GM21737 (cell line): ENCODE measurements at regions not wholly inside any gene's neighbourhood (a gene's known extent, or its start where the extent isn't known, plus 50 kb on each side); places are given as distances from the start of the nearest gene placed in this dataset.

ENCODE experiments used
- ATAC-seq: cut with Tn5 transposase; IDR thresholded peaks from one replicate; pipeline ENCODE4 v1.9.1; 2021; ENCODE audit warnings: mild to moderate bottlenecking, moderate library complexity; ENCODE audit not compliant: unreplicated experiment

- no peak for ATAC-seq
Measured at GRCh38 chr7:117972606-117973005, 99.4 kb upstream of the CTTNBP2 start.

- no peak for ATAC-seq
Measured at GRCh38 chr7:117973975-117974374, 100.7 kb upstream of the CTTNBP2 start.

GRCh38 chr7:117974891-117975290 lies 101.7 kb upstream of the CTTNBP2 start:
- no peak for ATAC-seq

DNA sequence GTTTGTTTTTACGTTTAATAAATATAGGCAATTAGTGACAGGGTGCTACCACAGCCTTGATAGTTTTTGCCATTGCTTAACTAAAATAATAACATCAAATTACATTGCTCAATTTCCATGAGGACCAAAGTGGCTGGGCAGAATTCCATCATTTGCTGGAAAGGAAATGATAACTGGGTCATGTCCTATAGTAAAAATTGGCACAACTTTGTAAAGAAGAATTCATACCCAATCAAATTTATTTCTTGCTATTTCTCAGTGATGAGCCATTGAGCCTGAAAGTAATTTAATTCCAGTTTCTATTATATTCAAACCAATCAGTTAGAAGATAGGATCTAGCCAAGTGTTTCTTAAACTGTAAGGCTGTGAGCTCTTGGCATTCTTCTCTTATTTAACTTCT lies 102.2 kb upstream of the CTTNBP2 start:
- ATAC-seq, result no peak

- no peak for ATAC-seq
Measured at GRCh38 chr7:117979954-117980497, 106.8 kb upstream of the CTTNBP2 start.

GRCh38 chr7:117982071-117983055 lies 109.1 kb upstream of the CTTNBP2 start:
- ATAC-seq, result no peak

DNA sequence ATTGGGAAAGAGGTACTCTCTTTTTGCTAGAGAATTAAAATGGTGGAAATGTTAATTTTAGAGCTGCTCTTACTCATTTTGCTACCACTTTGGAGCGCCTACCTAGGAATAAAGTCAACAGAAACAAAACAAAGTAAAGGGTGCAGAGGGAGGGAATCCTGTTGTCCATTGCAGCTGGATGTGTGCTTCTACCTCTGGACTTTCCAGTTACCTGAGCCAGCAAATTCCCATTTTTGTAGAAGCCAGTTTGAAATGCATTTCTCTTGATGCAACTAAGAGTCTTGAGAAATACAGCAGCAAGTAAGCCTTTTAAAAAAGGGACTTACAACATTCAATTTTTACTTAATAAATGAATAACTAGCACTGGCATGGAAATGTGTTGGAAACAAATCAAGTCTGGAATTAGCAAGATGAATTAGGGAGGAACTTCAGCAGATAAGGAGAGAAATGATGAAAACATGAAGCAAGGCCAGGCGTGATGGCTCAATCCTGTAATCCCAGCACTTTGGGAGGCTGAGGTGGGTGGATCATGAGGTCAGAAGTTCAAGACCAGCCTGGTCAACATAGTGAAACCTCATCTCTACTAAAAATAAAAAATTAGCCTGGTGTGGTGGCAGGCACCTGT lies 113.5 kb upstream of the CTTNBP2 start:
- no peak for ATAC-seq

DNA sequence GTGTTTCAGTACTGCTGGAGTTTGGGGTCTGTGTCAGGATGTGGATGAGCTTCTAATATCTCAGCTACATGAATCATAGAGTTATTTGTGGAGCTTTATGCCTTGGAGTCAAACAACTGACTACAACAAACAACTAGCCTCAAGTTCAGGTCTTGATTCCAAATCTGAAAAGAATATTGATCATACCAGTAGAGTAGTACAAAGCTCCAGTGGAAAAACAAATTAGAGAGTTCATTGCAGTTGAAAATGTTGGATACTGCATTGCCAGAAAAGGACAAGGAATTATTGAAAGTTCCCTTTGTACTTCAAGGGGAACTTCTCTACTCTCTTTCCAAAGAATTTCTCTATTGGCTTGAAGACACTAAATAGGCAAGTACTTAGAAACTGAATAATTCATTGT lies 117.6 kb upstream of the CTTNBP2 start:
- no peak for ATAC-seq

DNA sequence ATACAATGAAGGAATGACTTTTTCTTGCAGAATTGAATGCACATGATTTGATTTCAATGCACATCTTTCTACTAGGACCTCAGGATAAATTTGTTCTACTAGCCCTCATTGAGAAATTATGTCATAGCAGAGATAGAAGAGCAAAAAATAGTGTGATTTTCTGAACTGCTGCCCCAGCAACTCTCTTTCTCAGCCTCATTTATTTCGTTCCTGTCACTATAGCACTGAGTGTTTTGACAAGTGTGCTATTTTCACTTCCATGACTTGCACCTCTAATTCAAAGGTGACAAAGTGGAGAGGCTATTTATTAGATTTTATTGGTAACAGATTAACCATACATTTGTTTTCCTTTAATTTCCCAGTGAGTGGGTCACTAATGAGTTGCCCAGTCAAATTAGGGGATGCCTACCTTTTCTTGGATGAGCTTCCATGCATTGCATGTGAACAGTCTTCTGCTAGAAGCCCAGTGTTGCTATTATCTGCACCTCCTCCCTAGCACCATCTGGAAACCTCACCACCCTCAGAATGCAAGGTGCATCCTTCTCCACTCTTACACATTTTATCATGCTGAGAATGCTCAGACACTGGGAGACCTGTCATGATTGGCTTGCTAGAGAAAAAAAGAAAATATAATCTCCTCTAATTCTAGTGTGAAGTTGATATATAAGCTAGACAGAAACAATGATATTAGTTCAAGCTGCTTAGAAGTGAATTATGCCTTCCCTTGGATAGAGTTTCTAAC lies 119.6 kb upstream of the CTTNBP2 start:
- ATAC-seq, result no peak

GRCh38 chr7:117993377-117994003 lies 120.2 kb upstream of the CTTNBP2 start:
- ATAC-seq, result peak; percentile 90

GRCh38 chr7:117995850-117996650 lies 122.8 kb upstream of the CTTNBP2 start:
- no peak for ATAC-seq

DNA sequence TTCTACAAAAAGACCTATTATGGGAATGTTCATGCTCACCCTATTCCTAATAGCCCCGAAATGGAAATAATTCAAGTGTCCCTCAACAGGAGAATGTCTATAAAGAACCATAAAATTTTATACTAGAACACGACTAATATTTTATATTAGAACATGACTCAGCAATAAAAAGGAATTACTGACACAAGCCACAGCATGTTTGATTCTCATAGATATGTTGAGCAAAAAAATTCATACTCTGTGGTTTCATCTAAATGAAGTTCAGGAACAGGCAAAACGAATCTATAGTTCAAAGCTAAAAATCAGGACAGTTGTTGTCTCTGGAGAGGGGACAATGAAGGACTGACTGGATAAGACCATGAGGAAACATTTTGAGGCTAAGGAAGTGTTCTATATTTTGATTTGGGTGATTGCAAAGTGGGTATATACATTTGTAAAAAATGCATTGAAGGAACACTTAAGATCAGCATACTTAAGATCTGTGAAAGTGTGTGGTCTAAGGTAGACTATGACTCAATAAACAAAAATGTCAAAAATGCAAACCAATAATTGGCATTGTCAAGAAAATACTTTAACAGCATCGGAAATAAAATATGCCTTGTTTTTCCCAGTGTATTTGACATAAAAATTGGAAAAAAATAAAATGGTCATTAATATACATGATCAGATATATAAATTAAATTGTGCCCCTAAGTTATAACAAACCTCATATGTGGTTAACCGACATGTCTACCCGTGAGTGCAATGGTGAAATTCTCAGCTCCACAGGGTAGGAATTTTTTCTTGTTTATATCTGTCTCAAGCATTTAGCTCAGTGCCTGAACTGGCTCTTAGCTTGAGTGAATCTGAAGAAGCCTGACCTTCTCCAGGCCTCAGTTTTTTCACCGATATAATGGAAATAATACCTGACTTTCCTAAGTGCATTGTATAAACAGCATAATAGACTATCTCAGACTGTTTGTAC lies 124.9 kb upstream of the CTTNBP2 start:
- no peak for ATAC-seq

GRCh38 chr7:118000480-118001202 lies 127.4 kb upstream of the CTTNBP2 start:
- ATAC-seq, result no peak

DNA sequence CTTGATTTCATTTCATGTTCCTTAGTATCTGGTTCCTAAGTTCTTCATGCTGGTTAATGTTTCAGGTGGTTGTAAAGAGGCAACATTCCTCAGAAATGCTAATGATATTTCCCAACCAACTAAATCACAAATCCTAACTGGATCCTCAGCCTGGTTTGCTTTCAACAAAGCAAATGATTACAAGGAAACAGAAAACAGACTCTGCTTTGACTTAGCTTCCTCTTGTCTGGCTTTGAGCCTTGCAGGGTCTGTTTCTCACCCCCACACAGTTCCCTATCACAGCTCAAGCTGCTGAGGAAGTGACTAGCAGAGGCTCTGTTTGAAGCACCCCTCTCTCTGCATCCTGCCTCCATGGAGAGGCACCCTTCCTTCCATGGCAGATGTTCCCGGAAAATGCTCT lies 130.2 kb upstream of the CTTNBP2 start:
- no peak for ATAC-seq

DNA sequence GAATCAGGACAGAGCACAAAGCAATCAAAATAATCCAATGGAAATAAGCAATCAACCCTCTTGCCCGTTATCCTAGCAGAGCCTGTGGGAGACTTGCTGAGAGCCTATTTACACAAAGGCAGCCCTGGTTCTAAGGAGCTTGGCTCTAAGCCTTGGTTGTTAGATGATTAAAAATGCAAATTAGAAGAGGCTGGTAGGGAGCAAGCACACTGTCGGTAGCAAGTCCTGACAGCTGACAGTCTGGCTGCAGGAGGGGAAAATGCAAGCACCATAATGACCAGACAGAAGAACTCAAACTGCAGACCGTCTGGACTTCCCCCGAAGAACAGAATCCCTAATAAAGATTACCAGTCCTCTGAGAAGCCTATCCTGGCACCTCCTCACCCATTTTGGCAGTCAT lies 131.8 kb upstream of the CTTNBP2 start:
- no peak for ATAC-seq

GRCh38 chr7:118006979-118007378 lies 133.7 kb upstream of the CTTNBP2 start:
- ATAC-seq, result no peak

DNA sequence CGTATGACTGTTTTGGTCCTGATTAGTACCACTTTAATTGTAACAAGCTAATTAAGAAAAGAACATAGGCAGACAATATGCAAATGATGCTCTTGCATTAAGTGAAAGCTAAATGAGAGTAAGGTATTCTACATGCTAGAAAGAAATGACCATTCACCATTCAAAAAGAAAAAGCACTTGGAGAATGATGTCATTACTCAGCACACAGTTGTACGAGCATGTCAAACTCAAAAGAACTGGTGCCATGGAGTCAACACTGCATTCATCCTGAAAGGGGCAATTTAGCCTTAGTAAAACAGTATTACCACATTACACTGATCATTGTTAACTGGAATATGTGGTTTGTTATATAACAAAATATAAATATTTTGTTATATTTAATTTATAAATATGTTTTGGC lies 136.2 kb upstream of the CTTNBP2 start:
- ATAC-seq, result no peak

DNA sequence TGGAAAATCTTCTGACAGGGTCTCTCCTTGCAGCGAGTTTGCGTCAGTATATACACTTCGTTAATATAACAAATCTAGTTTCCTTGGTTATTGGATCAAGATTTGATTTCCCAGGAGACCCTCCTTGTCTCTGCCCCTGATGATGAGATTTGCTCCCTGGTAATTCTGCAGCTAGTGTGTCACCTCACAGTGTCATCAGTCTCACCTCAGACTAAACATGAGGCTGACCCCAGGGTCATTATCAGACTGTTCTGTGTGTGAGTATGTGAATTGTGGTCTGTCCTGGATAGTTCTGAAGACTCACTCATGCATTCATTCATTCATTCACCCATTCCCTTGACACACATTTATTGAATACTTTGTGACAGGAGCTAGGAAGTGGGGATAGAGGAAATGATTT lies 138.4 kb upstream of the CTTNBP2 start:
- ATAC-seq, result no peak
